ENCODE measurements at regions not wholly inside any gene's neighbourhood (a gene's known extent, or its start where the extent isn't known, plus 50 kb on each side); places are given as distances from the start of the nearest gene placed in this dataset.
"Not testable (repeated sequence)": the region's sequence is repeated elsewhere in the genome, so short reads cannot be mapped to it uniquely, and the experiment has no call there.

GRCh38 chr9:66774618-66775017, 125.9 kb upstream of the ZNF658 start:
- not testable (repeated sequence) for TF ChIP-seq ZNF449 (tag by site-specific recombination; IDR thresholded peaks at IDR 0.05); ZNF214 (tag by site-specific recombination; IDR thresholded peaks at IDR 0.05; ENCODE audit: borderline replicate concordance); ATF2 (tag by site-specific recombination; IDR thresholded peaks at IDR 0.05; ENCODE audit: low read depth); ZNF292 (tag by site-specific recombination; IDR thresholded peaks at IDR 0.05; ENCODE audit: borderline replicate concordance, low read depth); CTCF (tag by site-specific recombination; IDR thresholded peaks at IDR 0.05); ZNF18 (tag by site-specific recombination; IDR thresholded peaks at IDR 0.05); REPIN1 (tag by site-specific recombination; IDR thresholded peaks at IDR 0.05; ENCODE audit: low read depth); PRDM1 (tag by site-specific recombination; IDR thresholded peaks at IDR 0.05); ZNF501 (tag by site-specific recombination; IDR thresholded peaks at IDR 0.05); ZEB2 (tag by site-specific recombination; IDR thresholded peaks at IDR 0.05); ZNF830 (tag by site-specific recombination; IDR thresholded peaks at IDR 0.05; ENCODE audit: low read depth)
